GM12874 (cell line): ENCODE measurements at regions not wholly inside any gene's neighbourhood (a gene's known extent, or its start where the extent isn't known, plus 50 kb on each side); places are given as distances from the start of the nearest gene placed in this dataset.

Experiments
- TF ChIP-seq, protein P1 (sequence below): IDR thresholded peaks from 2 replicates; pipeline ENCODE4 v1.5.1; 2011; ENCODE audit warnings: low read depth, mild to moderate bottlenecking, control low read depth, low read length, moderate library complexity; ENCODE audit not compliant: insufficient read depth

DNA sequence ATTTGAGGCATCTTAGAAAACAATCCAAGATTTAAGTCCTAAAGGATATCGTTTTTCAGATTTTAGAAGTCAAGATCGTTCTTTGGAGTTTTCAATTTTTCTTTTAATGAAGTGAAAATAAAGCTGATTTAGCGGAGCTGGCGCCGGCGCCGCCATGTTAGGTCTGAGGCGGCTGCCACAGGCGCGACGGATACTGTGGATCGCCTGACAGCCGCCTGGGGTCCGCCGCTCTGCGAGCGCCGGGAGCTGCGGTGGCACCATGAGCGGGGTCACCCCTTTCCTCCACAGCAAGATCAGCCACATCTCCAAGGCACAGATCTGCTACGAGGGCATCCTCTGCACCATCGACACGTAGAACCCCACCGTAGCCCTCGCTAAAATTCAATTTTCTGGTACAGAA lies 247.2 kb downstream of the GJA1 start:
- TF ChIP-seq, protein P1, sequence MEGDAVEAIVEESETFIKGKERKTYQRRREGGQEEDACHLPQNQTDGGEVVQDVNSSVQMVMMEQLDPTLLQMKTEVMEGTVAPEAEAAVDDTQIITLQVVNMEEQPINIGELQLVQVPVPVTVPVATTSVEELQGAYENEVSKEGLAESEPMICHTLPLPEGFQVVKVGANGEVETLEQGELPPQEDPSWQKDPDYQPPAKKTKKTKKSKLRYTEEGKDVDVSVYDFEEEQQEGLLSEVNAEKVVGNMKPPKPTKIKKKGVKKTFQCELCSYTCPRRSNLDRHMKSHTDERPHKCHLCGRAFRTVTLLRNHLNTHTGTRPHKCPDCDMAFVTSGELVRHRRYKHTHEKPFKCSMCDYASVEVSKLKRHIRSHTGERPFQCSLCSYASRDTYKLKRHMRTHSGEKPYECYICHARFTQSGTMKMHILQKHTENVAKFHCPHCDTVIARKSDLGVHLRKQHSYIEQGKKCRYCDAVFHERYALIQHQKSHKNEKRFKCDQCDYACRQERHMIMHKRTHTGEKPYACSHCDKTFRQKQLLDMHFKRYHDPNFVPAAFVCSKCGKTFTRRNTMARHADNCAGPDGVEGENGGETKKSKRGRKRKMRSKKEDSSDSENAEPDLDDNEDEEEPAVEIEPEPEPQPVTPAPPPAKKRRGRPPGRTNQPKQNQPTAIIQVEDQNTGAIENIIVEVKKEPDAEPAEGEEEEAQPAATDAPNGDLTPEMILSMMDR, result no peak

DNA sequence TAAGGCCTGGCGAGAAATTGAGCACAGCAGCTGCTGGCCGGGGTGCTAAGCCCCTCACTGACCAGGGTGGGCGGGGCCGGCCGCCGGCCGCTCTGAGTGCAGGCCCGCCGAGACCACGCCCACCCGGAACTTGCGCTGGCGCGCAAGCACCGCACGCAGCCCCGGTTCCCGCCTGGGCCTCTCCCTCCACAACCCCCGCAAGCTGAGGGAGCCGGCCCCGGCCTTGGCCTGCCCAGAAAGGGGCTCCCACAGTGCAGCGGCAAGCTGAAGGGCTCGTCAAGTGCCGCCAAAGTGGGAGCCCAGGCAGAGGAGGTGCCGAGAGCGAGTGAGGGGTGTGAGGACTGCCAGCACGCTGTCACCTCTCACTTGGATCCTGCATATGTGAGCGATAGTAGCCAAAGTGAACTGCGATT lies 251.2 kb downstream of the GJA1 start:
- TF ChIP-seq, protein P1, result no peak

DNA sequence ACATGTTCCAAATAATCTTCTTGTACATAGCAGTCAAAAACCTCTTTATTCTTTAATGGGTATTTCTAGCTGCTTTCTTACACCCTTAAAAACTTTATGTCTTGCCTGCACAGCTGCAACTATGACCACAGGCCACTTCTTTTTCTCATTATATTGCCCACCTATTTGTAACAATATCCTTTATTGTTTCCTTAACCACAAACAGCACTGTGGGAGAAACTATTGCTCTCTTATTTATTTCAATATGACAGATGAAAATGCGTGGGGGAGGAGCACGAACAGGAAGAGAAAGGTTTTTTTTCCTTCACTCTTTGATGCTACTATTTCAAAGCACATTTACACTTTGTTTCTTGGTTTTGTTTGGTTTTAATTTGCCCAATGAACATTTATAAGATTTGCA lies 253.5 kb downstream of the GJA1 start:
- TF ChIP-seq, protein P1, result no peak

DNA sequence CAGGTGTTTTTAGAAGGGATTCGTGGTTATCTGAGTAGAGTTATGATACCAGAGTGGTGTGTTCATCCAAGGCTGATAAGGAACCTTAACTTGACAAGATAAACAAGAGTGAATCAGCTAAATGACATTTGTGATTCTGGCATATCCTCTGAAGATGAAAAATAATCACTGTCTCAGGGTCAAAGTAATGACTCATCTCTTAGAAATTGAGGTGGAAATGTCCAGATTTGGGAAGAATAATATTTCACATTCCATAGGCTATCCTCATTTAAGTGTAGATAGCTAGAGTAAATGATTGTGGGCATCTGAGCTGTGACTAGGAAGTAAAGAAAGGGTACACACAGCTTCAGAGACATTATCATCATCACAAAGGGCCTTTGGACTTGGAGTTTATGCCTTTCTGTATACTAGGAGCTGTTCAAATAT lies 255.7 kb downstream of the GJA1 start:
- TF ChIP-seq, protein P1, result no peak

DNA sequence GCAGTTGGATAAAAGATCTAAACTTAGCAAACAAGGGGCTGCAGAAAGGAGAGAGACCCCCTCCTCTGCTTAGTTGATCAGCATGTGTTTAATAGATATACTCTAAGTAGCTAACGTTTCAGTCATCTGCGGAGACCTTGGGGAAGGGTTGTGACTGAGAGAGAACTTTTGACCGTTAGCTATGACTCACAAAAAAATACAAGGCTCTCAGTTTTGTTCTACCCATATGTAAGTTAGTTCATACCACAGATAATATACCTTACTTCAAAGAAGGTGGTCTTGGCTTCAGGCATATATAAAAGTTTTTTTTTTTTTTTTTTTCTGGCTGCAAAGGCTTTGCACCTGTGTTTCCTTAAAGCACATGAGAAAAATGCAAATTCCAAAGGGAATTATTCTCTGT lies 258.9 kb downstream of the GJA1 start:
- TF ChIP-seq, protein P1, result no peak

DNA sequence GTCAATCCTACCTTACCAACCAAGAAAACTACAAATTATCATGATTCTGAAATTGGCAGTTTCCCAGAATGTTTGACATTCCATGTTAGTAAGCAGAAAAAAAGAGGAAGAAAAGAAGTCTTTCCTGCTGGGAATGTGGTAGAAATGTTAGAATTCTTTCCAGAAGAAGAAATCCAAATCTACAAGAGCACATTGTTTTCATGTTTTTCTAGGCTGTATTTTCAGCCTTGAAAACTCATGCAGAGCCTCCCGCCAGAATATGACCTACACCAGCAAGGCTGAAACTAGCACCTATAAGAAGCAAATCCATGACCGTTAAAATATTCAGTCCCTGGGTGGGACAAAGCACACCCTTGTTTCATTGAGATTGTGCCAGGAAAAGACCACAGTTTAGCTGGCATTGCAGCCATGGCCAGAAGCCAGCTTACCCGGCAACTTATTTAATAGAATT lies 259.4 kb downstream of the GJA1 start:
- TF ChIP-seq, protein P1, result no peak

DNA sequence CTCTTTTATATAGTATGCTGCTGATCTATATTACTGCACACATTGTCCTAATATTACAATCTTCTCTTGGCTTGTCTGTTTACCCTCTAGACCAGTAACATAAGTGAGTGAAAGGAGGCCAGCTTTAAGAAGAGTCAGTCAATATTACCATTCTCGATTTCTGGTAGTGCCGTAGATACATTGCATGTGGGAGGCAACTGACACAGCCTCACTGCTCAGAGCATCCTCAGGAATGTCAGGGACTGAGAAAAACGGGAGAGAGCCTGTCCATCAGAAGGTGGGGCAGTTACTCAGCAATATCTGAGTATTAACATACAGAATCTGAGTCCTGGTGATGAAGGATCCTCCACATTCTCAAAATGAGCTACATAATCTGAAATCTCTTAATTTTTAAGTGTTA lies 259.9 kb downstream of the GJA1 start:
- TF ChIP-seq, protein P1, result no peak

DNA sequence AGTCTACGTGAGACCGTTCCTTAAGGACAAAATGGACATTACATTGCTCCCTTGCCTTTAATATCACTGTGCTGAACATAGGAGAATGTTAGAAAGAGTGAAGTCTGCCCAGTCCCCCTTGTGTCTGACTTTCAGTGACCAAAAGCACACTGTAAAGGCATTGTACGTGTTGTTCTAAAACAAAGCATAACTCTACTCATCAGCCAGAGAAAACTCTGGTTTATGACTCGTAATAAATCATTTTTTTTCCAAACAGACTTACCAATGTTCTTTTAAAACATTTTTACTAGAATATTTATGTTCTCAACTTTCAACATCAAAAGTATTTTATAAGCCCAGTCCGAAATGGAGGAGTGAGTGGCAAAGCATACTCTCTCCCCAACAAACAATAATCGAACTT lies 262.5 kb downstream of the GJA1 start:
- TF ChIP-seq, protein P1, result no peak
